Omental fat pad (tissue), 3 donors: ENCODE measurements at regions not wholly inside any gene's neighbourhood (a gene's known extent, or its start where the extent isn't known, plus 50 kb on each side); places are given as distances from the start of the nearest gene placed in this dataset.

Experiments
- ATAC-seq: fragments of 150-250 bp; one replicate; pipeline ENCODE4 v1.9.1; 2016; ENCODE audit warnings: mild to moderate bottlenecking, moderate library complexity; ENCODE audit not compliant: low FRiP score
- DNase-seq: peaks from one replicate; pipeline ENCODE4 v3.0.0-alpha.2; 2019; ENCODE audit warnings: low spot score
- CTCF ChIP-seq, 3 donors: fragments of 450-650 bp; IDR thresholded peaks; one replicate each; pipeline ENCODE4 v1.5.1; 2016 to 2017; ENCODE audit warnings: antibody characterized with exemption in 3 of 3, mild to moderate bottlenecking in 3 of 3, moderate library complexity in 2 of 3

DNA sequence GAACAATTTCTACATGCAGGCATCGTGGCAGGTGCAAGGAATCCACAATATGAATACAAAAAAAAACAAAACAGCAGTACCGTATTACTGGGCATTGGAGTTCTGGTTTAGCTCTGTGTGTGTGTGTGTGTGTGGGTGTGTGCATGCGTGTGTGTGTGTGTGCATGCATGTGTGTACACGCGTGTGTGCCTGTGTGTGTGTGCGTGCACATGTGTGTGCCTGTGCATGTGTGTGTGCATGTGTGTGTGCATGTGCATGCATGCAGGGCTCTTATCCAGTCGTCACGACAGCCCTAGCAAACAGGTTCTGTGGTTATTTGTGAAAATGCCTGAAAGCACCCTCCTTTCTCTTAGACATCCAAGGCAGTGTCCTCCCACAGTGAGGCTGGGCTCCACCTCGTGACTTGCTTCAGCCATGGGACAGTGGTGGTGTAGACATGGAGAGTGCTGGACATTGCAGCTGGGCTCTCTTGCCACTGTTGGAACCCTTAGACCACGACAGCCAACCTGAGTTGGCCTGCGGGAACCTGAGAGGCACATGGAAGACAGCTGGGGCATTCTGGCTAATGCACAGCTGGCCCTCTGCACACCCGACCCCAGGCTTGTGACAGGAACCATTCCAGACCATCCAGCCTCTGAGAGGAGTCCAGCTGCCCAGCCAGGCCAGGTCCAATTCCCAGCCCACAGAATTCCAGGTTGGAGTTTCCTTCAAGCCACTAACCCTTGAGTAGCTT lies 173.4 kb upstream of the SHH start:
- TF ChIP-seq CTCF (IDR thresholded peaks at IDR 0.05): no peak
- ATAC-seq: no peak
- DNase-seq: no peak

DNA sequence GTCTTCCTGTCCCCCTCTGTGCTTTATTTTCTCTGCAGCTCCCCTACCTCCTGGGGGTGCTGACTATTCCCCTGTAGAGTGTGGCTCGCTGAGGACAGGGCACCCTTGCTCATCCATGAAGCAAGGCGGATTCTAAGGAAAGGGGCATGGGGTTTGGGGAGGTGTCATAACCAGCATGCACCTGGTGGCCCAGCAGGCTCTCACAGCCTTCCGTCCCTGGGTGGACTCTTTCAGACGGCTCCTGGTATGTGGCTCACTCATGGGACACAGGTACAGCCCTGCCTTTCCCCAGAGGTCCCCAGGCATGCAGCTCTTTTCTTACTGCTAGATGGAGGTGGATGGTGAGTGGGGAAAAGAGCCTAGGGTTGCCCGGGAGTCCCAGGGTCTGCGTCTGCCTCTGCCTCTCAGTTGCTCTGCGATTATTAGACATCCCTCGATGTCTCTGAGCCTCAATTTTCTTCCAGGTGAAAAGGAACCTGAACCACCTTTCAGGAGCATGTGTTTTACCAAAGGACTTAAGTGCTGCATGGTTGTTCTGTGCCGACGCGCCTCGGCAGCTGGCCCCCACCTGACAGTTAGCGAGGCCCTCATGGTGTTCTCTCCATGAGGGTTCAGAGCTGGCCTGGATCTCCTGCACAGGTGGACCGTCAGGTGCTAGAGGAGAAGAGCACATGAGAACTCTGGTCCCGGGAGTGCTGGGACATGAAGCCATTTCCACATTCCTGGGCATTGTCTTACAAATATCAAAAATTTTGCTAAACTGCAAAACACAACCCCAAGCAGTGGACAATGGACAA lies 172.5 kb upstream of the SHH start:
- TF ChIP-seq CTCF (IDR thresholded peaks at IDR 0.05): no peak
- DNase-seq (no peak), ATAC-seq (no peak)

DNA sequence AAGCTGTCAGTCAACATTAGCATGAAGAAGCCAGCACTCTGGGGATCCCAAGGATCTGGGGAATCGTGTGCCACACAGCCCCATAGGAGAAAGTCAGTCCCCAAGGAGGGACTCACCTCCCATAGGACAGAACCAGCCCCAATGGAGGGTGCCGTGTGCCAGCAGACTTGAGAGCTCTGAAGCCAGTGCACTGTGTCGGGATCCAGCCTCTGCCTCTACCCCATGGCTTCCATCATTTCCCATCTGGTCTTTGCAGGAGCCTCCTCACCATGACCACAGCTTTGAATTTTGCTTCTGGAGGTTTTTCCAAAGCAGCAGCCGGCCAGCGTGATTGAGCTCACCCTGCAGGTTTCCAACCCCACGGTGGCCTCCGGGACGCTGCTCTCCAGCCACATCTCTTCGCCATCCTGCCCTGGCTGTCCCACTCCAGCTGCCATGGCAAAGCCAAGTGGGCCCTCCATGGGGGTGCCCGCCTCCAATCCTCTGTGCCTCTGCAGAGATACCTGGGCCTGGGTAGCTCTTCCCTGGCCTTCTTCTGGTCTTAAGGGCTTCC lies 171.8 kb upstream of the SHH start:
- ATAC-seq (no peak), DNase-seq (no peak)
- no peak for TF ChIP-seq CTCF (IDR thresholded peaks at IDR 0.05)

DNA sequence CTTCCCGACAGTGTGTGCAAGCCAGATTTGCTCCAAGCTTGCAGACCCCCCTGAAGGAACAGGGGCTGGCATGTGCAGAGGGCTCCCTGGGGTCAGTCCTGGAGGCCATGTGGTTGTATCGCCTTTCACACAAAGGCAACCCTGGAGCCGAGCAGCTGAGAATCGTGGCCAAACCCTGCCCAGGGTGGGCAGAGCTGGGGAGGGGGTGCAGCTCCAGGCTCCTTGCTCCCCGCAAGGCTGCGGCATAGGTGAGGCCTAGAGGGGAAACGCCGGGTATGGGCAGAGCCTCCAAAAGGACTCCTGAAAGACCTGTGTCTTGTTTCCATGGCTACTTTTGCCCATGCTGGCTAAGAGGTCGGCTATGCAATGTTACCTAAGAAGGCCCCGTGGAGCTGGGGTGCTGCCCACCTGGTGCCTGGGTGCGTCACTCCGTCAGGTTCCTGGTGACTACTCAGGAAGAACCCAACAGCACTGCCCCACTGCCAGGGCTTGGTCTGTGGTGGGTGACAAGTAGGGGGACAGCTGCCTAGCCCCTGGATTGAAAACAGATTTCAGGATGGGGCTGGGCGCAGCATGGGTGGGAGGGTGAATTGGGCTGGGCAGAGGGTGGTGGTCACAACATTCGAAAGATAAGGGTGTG lies 171.0 kb upstream of the SHH start:
- ATAC-seq: no peak
- no peak for TF ChIP-seq CTCF (IDR thresholded peaks at IDR 0.05)

DNA sequence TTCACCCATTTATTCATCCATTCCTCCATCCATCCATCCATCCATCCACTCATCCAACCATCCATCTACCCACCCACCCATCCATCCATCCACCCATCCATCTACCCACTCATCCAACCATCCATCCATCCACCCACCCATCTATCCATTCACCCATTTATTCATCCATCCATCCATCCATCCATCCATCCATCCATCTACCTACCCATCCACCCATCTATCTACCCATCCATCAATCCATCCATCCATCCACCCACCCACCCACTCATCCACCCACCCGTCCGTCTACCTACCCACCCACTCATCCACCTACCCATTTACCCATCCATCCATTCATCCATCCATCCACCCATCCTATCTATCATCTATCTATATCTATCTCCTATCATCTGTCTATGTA lies 169.4 kb upstream of the SHH start:
- TF ChIP-seq CTCF (IDR thresholded peaks at IDR 0.05): no peak
- ATAC-seq (no peak), DNase-seq (no peak)

More for the DNA sequence above, 171.0 kb upstream of the SHH start:
- no peak for DNase-seq

DNA sequence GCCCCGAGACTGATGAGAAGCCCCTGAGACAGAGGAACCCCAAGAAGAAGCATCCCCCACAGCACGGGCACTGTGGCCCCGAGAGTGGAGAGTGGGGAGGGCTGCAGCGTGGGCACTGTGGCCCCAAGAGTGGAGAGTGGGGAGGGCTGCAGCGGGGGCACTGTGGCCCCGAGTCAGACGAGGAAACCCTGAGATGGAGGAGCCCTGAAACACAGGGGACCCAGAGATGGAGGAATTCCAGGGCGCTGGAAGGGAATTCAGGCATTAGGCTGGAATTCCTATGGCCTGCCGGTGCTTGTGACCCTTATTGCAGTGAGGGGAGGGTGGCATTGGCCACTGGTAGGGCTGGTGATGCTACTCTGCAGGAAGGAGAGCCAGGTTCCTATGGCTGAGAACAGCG lies 168.6 kb upstream of the SHH start:
- no peak for DNase-seq
- no peak for TF ChIP-seq CTCF (IDR thresholded peaks at IDR 0.05)
- no peak for ATAC-seq
